GM12878 (cell line): ENCODE measurements at regions not wholly inside any gene's neighbourhood (a gene's known extent, or its start where the extent isn't known, plus 50 kb on each side); places are given as distances from the start of the nearest gene placed in this dataset.

Source experiments
- ATAC-seq: fragments of 200-7000 bp; cut with Tn5 transposase; 3 replicates; pipeline ENCODE4 v1.9.1; 2020; ENCODE audit warnings: mild to moderate bottlenecking, moderate library complexity
- BruUV-seq: library from RNA; stranded (reverse); fragments of 400-500 nt; replicated peaks from 2 replicates; lab custom pipeline; 2021; lab: Mats Ljungman, UMichigan
- CTCF ChIA-PET: fragments of 300-600 bp; sonication (Branson Sonifier 250); formaldehyde crosslinking; extraction: SDS; loops from one replicate; lab custom pipeline; 2021; ENCODE audit warnings: inconsistent platforms; lab: Yijun Ruan, JAX
- POLR2A ChIA-PET: fragments of 350-600 bp; formaldehyde crosslinking; extraction: SDS; loops from one replicate; lab custom pipeline; 2021; ENCODE audit warnings: inconsistent platforms; lab: Charles Lee
- RAD21 ChIA-PET: fragments of 300-600 bp; sonication (Branson Sonifier 250); formaldehyde crosslinking; loops from one replicate; lab custom pipeline; 2023; ENCODE audit warnings: antibody characterized with exemption; ENCODE audit not compliant: unreplicated experiment; lab: Charles Lee
- SMC1A ChIA-PET: fragments of 300-600 bp; sonication (Branson Sonifier 250); formaldehyde crosslinking; loops from one replicate; lab custom pipeline; 2023; ENCODE audit not compliant: unreplicated experiment, uncharacterized antibody; lab: Charles Lee
- DNase-seq: peaks from one replicate; pipeline ENCODE4 v3.0.0-alpha.2; 2011; ENCODE audit warnings: low read depth, low spot score
- FAIRE-seq: peaks from 3 replicates; lab custom pipeline; 2011; peaks lifted over from hg19 to GRCh38; lab: Jason Lieb, UNC
- H2AFZ ChIP-seq: 2 replicates; pipeline ENCODE4 v1.6.0; 2011; ENCODE audit warnings: low read depth, low read length, control low read depth; ENCODE audit not compliant: control insufficient read depth
- H3K27ac ChIP-seq: 2 replicates; pipeline ENCODE4 v1.5.1; 2011; ENCODE audit warnings: control low read depth; ENCODE audit not compliant: control insufficient read depth, insufficient read depth
- H3K27me3 ChIP-seq, 2 experiments: replicated peaks in 1 of 2; 2 replicates each; pipeline versions ENCODE4 v1.6.0 to v1.6.1; 2011; ENCODE audit warnings: low read length in 1 of 2; ENCODE audit not compliant: control insufficient read depth in 2 of 2, insufficient read depth in 2 of 2
- H3K36me3 ChIP-seq, 2 experiments: 2 replicates each; pipeline ENCODE4 v1.5.1; 2011; ENCODE audit warnings: low read length in 1 of 2; ENCODE audit not compliant: control insufficient read depth in 2 of 2, insufficient read depth in 2 of 2
- H3K4me1 ChIP-seq: 2 replicates; pipeline ENCODE4 v1.6.1; 2011; ENCODE audit warnings: mild to moderate bottlenecking, low read length, moderate library complexity, mixed read lengths; ENCODE audit not compliant: control insufficient read depth, insufficient read depth
- H3K4me2 ChIP-seq: 2 replicates; pipeline ENCODE4 v1.6.0; 2011; ENCODE audit warnings: control low read depth; ENCODE audit not compliant: control insufficient read depth, insufficient read depth
- H3K4me3 ChIP-seq: fragments of 200-600 bp; sonication (generic); 2 replicates; pipeline ENCODE4 v1.5.1; 2016
- H3K79me2 ChIP-seq: 2 replicates; pipeline ENCODE4 v1.6.0; 2011; ENCODE audit warnings: low read length; ENCODE audit not compliant: control insufficient read depth, insufficient read depth
- H3K9ac ChIP-seq: 2 replicates; pipeline ENCODE4 v1.8.0; 2011; ENCODE audit warnings: low read length, control low read depth, mixed read lengths; ENCODE audit not compliant: control insufficient read depth, insufficient read depth
- H3K9me3 ChIP-seq: replicated peaks from 3 replicates; pipeline ENCODE4 v1.5.1; 2011; ENCODE audit warnings: mild to moderate bottlenecking, low read length; ENCODE audit not compliant: control insufficient read depth, insufficient read depth
- H4K20me1 ChIP-seq: 2 replicates; pipeline ENCODE4 v1.6.0; 2011; ENCODE audit not compliant: control insufficient read depth, insufficient read depth
- ATF7 ChIP-seq: fragments of 450-650 bp; IDR thresholded peaks from 2 replicates; pipeline ENCODE4 v1.6.1; 2016; ENCODE audit warnings: low read depth, mild to moderate bottlenecking
- E2F4 ChIP-seq: IDR thresholded peaks from 2 replicates; pipeline ENCODE4 v1.6.1; 2012; ENCODE audit warnings: low read depth, low read length, improper control_type of control experiment
- IKZF1 ChIP-seq: fragments of 450-650 bp; conservative IDR thresholded peaks from 2 replicates; pipeline ENCODE4 v1.6.1; 2017; ENCODE audit warnings: antibody characterized with exemption, mild to moderate bottlenecking
- IKZF2 ChIP-seq, 2 experiments: fragments of 450-650 bp; IDR thresholded peaks; 2 replicates each; pipeline ENCODE4 v1.6.1; 2017; ENCODE audit warnings: mild to moderate bottlenecking in 2 of 2, moderate library complexity in 2 of 2
- MEF2B ChIP-seq: fragments of 450-650 bp; IDR thresholded peaks from 2 replicates; pipeline ENCODE4 v1.6.1; 2018; ENCODE audit warnings: mild to moderate bottlenecking, moderate library complexity; ENCODE audit not compliant: partially characterized antibody, poor library complexity, severe bottlenecking
- NBN ChIP-seq: fragments of 450-650 bp; IDR thresholded peaks from 2 replicates; pipeline ENCODE4 v1.6.1; 2016
- POU2F2 ChIP-seq: IDR thresholded peaks from 3 replicates; pipeline ENCODE4 v1.6.1; 2011; ENCODE audit warnings: low read depth, mild to moderate bottlenecking, low read length, borderline replicate concordance
- RCOR1 ChIP-seq: conservative IDR thresholded peaks from 2 replicates; pipeline ENCODE4 v1.6.1; 2012; ENCODE audit warnings: low read depth, low read length, improper control_type of control experiment
- SMC3 ChIP-seq: IDR thresholded peaks from 2 replicates; pipeline ENCODE4 v1.6.1; 2011; ENCODE audit warnings: low read length, improper control_type of control experiment, borderline replicate concordance
- SREBF2 ChIP-seq: IDR thresholded peaks from 2 replicates; pipeline ENCODE4 v1.6.1; 2012; ENCODE audit warnings: mild to moderate bottlenecking, low read length
- TAF1 ChIP-seq: IDR thresholded peaks from 2 replicates; pipeline ENCODE4 v1.6.1; 2011; ENCODE audit warnings: mild to moderate bottlenecking, low read depth, low read length, borderline replicate concordance
- WRNIP1 ChIP-seq: IDR thresholded peaks from 2 replicates; pipeline ENCODE4 v1.6.1; 2011; ENCODE audit warnings: low read depth, low read length, improper control_type of control experiment, borderline replicate concordance
- ZNF24 ChIP-seq: fragments of 450-650 bp; IDR thresholded peaks from 2 replicates; pipeline ENCODE4 v1.6.1; 2017; ENCODE audit warnings: antibody characterized with exemption, mild to moderate bottlenecking
- ZNF592 ChIP-seq: fragments of 450-650 bp; IDR thresholded peaks from 2 replicates; pipeline ENCODE4 v1.6.1; 2017; ENCODE audit warnings: mild to moderate bottlenecking, moderate library complexity
- WGBS: methylation state at CpG from one replicate; pipeline ENCODE4 v1.1.6; 2016; ENCODE audit warnings: low lambda C conversion rate; ENCODE audit not compliant: insufficient replicate concordance, insufficient coverage; ENCODE audit errors: missing lambda C conversion rate; 5-methylcytosine and 5-hydroxymethylcytosine counted together
- in situ Hi-C: fragments of 300-500 bp; cut with MboI; formaldehyde crosslinking; loops from 9 replicates; pipeline ENCODE4 v1.14.3; 2018; ENCODE audit warnings: mixed read lengths
- intact Hi-C: fragments of 100-400 bp; cut with micrococcal nuclease; formaldehyde crosslinking; loops from one replicate; pipeline ENCODE4 v1.14.2; 2022; ENCODE audit not compliant: unreplicated experiment
- TF ChIP-seq, protein P1 (sequence below): fragments of 450-650 bp; IDR thresholded peaks from 2 replicates; pipeline ENCODE4 v1.6.1; 2016; ENCODE audit warnings: mild to moderate bottlenecking, moderate library complexity, borderline replicate concordance
- TF ChIP-seq, protein P2 (sequence below): IDR thresholded peaks from 2 replicates; pipeline ENCODE4 v1.6.1; 2012; ENCODE audit warnings: low read depth, low read length, improper control_type of control experiment

- ATAC-seq (no peak), FAIRE-seq (no peak), DNase-seq (no peak)
- 2% methylated on average over 6 of the region's 6 CpGs for WGBS
- Histone ChIP-seq H3K4me2 (no peak overlapping the region), H3K9ac (no peak overlapping the region), H3K27me3 (no peaks in the 10 kb centered on the region), H3K4me3 (no peak overlapping the region), H4K20me1 (no peaks in the 10 kb centered on the region), H3K36me3 (no peaks in the 10 kb centered on the region), H3K4me1 (no peaks in the 10 kb centered on the region), H3K79me2 (no peaks in the 10 kb centered on the region), H2AFZ (no peak overlapping the region), H3K9me3 (no peaks in the 10 kb centered on the region; the same call in 2 of the 3 replicates), H3K27ac (no peak overlapping the region)
- no TSS peak for BruUV-seq
- POLR2A ChIA-PET: no interaction called here
- CTCF ChIA-PET: no interaction called here
- intact Hi-C loops: no loop called here
- SMC1A ChIA-PET: no interaction called here
- RAD21 ChIA-PET: no interaction called here
- in situ Hi-C loops: loop anchor here (5.0 to 10.0 kb wide), 2 partner anchors 66 to 104 kb away; no protein-coding TSS in a partner anchor
- TF ChIP-seq IKZF2 (IDR thresholded peaks at IDR 0.05) (no peak), ATF7 (no peak), WRNIP1 (no peak), E2F4 (no peak), RCOR1 (no peak), SMC3 (no peak), ZNF24 (no peak), TAF1 (no peak), NBN (no peak), IKZF1 (no peak), SREBF2 (no peak), MEF2B (no peak), ZNF592 (no peak), POU2F2 (no peak)
- TF ChIP-seq, protein P1, sequence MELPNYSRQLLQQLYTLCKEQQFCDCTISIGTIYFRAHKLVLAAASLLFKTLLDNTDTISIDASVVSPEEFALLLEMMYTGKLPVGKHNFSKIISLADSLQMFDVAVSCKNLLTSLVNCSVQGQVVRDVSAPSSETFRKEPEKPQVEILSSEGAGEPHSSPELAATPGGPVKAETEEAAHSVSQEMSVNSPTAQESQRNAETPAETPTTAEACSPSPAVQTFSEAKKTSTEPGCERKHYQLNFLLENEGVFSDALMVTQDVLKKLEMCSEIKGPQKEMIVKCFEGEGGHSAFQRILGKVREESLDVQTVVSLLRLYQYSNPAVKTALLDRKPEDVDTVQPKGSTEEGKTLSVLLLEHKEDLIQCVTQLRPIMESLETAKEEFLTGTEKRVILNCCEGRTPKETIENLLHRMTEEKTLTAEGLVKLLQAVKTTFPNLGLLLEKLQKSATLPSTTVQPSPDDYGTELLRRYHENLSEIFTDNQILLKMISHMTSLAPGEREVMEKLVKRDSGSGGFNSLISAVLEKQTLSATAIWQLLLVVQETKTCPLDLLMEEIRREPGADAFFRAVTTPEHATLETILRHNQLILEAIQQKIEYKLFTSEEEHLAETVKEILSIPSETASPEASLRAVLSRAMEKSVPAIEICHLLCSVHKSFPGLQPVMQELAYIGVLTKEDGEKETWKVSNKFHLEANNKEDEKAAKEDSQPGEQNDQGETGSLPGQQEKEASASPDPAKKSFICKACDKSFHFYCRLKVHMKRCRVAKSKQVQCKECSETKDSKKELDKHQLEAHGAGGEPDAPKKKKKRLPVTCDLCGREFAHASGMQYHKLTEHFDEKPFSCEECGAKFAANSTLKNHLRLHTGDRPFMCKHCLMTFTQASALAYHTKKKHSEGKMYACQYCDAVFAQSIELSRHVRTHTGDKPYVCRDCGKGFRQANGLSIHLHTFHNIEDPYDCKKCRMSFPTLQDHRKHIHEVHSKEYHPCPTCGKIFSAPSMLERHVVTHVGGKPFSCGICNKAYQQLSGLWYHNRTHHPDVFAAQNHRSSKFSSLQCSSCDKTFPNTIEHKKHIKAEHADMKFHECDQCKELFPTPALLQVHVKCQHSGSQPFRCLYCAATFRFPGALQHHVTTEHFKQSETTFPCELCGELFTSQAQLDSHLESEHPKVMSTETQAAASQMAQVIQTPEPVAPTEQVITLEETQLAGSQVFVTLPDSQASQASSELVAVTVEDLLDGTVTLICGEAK: no peak
- TF ChIP-seq, protein P2, sequence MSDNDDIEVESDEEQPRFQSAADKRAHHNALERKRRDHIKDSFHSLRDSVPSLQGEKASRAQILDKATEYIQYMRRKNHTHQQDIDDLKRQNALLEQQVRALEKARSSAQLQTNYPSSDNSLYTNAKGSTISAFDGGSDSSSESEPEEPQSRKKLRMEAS: no peak
Observed at GRCh38 chr16:35171106-35171505, 1711.7 kb downstream of the TP53TG3F start.
